CD4-positive, alpha-beta T cell treated with Interleukin-4 for 1 hour (primary cell): ENCODE measurements at regions not wholly inside any gene's neighbourhood (a gene's known extent, or its start where the extent isn't known, plus 50 kb on each side); places are given as distances from the start of the nearest gene placed in this dataset.
"Not testable (repeated sequence)": the region's sequence is repeated elsewhere in the genome, so short reads cannot be mapped to it uniquely, and the experiment has no call there.

Experiments used
- DNase-seq, 2 donors: peaks; one replicate each; pipeline ENCODE4 v3.0.0-alpha.2; 2020 to 2022

DNA sequence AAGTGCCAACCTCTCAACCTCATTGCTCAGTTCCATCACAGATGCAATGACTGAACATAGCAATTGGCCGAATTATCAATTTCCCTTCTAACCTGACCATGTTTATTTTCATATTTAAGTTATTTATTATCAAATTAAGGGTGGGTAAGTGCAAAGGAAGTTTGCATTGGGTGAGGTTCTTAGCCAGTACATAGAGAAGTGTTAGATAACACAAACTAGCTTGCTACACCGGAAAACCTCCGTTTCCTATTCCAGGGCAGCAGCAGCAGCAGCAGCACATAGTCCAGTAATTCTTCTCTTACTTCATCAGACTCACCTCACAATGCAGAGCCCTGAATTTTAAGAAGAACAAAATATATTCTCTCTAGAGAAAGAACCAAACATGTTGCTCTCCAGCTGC, 200.5 kb upstream of the OR4E1 start:
- DNase-seq: peak; percentile 14 to 44

DNA sequence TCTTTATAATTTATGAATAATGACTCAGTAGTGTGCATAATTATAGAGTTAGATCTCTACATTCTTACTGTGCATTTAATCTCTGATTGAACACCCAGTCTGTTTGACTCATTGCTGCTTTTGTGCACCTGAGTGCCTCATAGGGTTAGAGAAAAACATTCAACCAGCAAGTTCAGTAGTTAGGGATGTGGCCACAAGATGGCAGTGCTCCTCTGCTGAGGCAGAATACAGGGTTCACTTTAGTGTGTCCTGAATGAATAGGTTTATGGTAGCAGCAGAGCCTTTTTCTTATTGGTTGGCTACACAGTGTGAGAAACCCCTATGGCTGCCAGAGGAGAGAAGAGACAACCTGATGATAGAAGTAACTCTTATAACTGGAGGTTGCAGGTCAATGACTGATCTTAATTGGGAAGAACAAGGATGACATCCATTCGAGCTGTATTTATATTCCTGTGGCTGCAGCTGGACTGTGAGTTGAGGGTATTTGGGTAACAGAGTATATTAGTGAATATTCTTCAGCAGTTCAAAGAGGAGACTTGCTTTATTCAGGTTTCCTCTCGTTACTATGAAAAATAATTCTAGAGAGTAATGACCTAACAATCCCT, 194.9 kb upstream of the OR4E1 start:
- DNase-seq: peak; percentile 74 to 82

DNA sequence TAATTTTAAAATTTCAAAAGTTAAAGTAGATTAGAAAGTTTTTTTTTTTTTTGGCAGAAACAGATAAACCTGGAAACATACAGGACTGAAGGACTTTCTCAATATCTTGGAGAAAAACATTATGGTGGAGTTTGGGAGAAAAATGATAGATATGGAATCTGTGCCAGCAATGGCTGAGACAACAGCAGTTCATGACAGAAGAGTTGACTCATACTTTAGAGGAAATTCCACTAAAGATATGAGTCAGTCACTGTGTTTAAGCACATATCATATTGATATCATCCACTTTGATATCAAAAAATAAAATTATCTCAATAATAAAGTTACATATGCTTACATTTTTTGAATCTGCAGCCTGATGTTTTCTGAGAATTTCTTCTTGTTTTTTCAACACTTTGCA, 193.9 kb upstream of the OR4E1 start:
- DNase-seq: no peak

DNA sequence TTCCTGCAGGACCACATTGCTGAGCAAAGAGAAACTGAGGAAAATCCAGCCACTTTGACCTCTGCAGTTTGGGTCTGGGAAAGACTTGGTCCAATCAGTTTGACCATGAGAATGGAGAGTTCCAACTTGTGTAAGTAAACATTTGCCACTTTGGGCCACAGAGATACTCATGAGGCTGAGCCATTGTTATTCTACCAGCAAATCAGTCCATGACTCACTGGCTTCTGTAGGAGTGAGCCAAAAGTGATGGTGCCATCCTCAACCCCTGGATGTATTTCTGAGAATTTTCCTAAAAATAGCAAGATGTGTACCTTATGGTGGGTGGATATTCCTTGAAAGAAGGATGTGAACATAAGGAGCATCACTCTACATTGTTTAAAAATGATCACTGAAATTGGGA, 192.9 kb upstream of the OR4E1 start:
- DNase-seq: no peak

DNA sequence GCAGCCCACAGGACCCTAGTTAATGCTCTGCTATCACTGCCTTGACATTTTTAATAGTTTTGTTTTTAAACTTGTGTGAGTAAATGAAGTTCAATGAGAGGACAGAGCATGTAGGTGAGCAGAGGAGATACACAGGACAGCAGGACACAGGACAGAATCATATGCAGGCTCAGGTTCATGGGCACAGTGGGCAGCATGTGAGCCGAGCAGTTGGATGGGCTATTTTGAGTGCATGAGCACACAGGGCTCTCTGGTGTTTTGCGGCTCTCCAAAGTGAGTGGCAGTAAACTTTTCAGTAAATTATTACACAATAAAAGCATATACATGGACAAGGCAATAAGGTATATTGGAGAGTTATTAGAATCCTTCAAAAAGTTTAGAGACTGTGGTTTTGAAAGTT, 189.7 kb upstream of the OR4E1 start:
- no peak for DNase-seq

DNA sequence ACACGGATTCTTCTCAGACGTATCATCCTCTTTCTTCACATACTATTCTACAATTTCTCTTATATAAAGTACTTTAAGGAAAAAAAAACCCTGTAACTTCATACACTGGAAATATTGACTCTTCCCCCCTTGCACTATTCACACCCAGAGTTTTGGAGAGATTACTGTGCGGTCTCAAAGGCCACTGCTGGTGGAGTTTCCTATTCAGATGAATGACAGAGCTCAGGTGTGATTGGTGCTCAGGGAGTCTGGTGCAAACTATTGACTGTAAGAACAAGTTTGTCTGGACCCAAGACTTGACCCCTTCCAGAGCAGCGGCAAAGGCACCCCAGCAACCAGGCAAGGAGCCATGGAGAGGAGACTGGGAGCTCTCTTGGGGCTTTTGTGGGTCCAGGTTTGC, 187.5 kb upstream of the OR4E1 start:
- DNase-seq: no peak

DNA sequence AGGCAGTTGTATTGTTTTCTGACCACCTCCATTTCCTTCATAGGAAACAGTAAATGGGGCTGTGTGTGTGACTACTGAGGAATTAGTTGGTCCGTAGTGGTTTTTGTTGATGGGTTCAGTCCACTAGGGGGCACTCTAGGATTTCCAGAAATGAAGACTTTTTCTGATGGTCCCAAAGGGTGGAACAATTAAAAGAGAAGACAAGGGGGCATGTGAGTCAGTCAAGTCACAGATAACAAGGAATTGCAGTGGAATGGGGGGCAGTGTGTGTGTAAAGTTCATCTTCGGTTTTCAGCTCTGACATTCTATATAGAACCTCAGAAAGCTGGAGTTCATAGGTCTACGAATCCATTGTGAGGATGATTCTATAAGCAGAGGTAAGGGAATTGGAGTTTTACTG, 186.6 kb upstream of the OR4E1 start:
- DNase-seq: peak; percentile 35 to 76

DNA sequence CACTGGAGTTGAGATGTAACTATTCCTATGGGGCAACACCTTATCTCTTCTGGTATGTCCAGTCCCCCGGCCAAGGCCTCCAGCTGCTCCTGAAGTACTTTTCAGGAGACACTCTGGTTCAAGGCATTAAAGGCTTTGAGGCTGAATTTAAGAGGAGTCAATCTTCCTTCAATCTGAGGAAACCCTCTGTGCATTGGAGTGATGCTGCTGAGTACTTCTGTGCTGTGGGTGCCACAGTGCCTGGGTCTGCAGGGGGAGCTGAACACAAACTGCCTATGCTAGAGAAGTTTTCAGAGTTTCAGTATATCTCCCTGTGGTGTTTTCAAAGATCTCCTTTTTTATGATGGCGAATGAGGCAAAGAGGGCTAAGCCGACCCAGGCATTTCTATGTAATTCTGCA, 179.2 kb upstream of the OR4E1 start:
- no peak for DNase-seq

DNA sequence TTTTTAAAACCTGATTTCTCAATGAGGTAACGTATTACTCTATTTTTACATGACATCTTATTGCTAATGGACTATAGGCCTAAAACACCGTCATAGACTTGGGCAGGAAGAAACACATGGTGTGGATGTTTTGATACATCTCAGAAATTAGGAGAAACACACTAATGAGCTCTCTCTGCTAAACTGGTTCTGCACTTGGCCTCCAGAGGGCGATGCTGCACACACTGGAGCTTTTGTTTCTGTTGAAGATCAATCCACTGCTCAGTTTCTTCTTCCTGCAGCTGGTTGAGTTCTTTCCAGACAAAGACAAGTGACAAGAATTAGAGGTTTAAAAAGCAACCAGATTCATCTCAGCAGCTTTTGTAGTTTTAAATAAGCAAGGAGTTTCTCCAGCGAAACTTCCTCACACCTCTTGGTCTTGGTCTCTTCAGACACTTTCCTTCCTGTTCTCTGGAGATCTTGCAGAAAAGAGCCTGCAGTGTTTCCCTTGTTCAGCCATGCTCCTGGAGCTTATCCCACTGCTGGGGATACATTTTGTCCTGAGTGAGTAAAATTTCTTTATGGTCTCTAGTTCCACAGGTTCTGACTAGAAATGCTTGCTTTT, 178.5 kb upstream of the OR4E1 start:
- DNase-seq: peak; percentile 65 to 76

DNA sequence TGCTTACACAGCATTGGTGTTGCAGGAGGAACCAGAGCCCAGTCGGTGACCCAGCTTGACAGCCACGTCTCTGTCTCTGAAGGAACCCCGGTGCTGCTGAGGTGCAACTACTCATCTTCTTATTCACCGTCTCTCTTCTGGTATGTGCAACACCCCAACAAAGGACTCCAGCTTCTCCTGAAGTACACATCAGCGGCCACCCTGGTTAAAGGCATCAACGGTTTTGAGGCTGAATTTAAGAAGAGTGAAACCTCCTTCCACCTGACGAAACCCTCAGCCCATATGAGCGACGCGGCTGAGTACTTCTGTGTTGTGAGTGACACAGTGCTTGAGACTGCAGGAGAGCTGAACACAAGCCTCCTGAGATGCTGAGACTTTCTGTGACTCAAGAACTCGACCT, 173.3 kb upstream of the OR4E1 start:
- peak; percentile 21 to 40 for DNase-seq

DNA sequence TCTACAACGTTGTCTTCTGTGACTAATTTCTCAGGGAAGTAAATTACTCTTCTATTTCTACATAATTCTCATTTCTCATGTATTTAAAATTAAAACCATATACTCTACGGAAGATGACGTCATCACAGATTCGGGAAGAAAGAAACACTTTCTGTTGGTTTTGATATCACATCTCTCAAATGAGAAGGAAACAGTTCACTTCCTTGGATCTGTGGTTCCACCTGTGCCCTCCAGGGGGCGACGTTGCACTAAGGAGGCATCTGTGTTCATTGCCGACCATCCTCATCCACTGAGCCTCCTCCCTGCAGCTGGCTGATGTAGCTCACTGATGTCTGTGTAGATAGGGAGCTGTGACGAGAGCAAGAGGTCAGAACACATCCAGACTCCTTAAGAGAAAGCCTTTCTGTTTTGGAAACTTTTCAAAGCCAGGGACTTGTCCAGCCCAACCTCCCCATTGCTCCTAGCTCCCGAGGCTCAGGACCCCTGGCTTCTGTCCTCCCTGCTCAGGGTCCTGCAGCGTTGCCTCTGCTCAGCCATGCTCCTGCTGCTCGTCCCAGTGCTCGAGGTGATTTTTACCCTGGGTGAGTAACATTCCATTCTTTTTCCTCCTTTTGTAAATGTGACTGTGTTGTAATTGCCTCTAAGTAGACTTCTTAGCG, 172.7 kb upstream of the OR4E1 start:
- peak; percentile 70 to 80 for DNase-seq

DNA sequence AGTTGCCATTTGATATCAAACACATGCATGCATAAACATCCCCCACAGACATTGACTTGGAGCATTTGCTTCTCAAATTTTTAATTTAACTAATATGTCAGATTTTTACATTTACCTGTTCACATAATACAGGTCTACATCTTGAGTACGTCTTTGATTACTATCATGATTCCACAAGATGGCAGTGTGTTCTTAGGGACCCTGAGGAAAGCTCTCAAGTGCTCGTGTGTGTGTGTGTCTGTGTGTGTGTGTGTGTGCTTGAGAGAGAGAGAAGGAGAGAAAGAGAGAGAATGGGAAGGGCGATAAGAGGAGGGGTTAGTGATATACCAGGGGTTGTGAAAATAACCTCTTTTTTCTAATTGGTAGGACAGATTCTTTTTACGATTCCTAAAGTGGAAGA, 167.1 kb upstream of the OR4E1 start:
- peak in 1 of 2 donors; percentile 61 for DNase-seq

DNA sequence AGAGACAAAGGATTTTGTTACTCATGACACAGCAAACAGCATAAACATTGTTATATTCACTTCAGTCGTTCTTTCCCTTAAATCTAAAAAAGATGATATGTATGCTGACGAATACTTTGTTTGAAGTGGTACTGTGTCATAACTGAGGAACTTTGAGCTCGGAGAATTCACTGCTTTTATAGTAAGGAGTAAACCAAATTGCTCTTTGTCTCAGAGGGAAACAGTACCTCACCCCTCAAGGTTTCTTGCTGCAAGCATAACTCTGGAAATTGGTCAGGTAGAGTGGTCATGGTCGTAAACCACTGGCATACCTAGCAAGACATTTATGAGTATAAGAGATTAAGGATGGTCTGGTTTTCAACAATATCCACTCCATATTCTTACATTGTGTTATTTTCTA, 160.2 kb upstream of the OR4E1 start:
- no peak for DNase-seq

DNA sequence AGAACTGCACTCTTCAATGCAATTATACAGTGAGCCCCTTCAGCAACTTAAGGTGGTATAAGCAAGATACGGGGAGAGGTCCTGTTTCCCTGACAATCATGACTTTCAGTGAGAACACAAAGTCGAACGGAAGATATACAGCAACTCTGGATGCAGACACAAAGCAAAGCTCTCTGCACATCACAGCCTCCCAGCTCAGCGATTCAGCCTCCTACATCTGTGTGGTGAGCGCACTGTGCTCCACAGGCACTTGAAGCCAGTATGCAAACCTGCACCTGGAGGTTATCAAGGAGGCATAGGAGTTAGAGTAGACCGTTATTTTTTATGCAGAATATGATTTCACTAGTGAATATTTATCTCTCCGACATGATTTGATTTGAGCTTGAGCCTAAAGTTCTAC, 152.2 kb upstream of the OR4E1 start:
- no peak for DNase-seq

DNA sequence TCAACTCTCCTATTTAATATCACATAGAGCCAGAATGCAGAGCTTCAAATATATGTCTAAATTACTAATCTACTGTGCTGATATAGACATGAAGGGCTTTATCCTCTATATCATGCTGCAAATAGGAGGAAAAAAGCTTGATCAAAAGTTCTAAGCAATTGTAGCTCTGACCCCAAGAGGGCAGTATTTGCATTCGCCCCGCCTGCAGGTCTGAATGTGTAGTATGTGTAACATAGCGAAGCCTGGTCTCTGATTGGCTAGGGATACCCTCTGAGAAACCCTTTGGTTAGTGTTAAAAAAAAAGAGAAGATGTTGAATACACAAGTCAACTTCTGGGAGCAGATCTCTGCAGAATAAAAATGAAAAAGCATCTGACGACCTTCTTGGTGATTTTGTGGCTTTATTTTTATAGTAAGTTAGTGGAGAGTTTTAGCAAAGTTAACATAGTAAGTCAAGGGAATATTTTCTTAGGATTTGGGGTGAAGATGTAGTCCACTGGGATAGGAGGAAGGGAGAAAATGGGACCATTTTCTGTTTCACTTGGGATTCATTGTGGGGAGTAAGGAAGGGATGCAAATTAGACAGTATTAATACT, 151.6 kb upstream of the OR4E1 start:
- DNase-seq: peak; percentile 45 to 68

DNA sequence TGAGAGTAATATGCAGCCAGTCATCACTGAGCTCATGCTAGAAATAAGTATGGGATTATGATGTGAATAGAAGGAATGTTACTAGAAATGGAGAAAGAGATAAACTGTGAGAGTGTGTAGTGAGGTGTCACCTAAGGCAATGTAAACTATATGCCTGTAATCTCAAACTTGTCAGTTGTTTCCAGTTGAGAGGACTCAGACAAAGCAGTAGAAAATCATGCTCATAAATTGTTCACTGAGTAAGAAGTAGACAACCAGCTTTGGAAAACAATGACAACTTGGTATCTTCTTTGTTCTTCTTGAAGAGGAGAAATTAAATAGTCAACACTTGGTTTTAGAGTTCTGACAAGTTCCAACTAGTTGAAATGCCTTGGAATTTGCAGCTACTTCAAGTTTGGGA, 148.5 kb upstream of the OR4E1 start:
- DNase-seq: no peak

DNA sequence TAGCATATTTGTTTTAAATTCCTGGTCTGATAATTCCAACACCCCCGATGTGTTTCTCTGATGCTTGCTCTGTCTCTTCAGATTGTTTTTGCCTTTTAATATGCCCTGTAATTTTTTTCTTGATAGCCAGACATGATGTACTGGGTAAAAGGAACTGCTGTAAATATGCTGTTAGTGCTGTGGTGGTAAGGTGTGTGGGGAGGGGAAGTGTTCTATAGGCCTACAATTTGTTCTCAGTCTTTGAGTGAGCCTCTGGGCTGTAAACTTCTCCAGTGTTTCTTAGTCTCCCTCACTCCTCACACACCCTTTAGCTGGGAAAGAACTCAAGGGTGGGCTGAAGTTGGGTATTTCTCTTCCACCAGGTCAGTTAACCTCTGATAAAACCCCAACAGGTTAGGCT, 147.0 kb upstream of the OR4E1 start:
- DNase-seq: no peak

DNA sequence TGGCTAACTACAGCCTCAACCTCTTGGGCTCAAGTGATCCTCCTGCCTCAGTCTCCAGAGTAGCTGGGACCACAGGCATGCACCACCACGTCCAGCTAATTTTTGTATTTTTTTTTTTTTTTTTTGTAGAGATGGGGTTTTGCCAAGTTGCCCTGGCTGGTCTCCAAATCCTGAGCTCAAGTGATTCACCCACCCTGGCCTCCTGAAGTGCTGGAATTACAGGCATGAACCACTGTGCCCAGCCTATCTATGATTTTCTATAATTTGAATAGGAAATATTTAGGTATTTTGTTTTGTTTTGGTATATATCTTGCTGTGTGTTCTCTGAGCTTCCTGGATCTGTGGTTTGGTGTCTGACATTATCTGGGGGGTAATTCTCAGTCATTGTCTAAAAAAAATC, 146.3 kb upstream of the OR4E1 start:
- DNase-seq: not testable (repeated sequence)

DNA sequence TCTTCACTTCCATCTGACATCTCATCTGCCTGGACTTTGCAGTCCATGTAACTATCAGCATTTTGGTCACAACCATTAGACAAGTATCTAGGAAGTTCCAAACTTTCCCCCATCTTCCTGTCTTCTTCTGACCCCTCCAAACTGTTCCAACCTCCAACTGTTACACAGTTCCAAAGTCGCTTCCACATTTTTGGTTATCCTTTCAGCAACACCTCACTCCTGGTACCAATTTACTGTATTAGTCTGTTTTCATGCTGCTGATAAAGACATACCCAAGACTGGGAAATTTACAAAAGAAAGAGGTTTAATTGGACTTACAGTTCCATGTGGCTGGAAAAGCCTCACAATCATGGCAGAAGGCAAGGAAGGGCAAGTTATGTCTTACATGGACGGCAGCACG, 143.4 kb upstream of the OR4E1 start:
- not testable (repeated sequence) for DNase-seq

DNA sequence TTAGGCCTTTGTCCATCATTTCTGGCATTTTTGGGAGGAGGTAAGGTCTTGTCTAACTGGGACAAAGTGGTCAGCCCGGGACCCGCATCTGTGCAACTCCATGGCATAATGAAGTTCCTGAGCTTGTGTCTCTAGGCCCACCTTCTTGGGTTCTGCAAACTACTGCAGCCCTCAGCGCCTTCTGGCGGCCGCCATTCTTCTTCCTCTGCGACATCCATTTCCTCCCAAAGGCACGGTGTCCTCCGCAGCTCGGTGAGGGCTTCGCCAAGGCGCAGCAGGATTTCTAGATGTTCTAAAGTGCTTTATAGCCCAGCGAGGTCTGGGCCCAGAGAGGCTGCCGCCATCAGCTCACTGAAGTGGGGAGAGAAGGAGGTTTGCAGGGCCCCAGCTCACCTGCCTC, 134.4 kb upstream of the OR4E1 start:
- DNase-seq: no peak

DNA sequence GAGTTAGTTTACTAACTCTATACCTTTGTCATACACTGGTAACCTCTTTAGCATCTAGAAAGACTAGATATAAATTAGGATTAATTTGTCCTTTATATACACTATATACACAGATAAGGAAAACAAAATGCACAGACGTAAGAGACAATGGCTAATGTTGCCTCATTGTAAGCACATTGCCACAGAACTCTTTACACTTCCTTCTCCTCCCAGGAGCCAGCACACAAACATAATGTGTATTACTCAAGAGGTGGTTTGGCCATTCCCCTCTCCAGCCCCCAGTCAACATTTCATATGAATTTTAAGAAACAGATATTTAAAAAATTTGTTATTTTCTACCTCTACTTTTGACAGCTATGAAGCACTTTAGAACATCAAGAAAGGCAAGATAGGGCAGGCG, 131.4 kb upstream of the OR4E1 start:
- DNase-seq: no peak

DNA sequence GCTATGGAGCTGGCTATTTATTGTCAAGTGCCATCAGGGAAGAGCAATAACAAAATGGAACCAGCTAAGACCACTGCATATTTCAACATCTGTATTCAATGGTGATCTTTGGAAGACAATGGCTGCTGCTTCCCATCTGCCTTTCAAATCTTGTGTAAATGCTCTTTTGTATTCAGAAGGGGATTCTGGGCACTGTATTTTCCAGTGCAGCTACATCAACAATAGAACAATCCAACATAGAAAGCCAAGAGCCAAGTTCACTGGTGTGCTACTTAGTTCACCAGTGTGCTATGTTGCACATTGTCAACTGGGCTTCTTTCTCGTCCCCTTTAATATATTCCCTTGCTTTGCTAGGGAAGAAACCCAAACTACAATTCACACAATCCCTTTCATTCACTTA, 128.8 kb upstream of the OR4E1 start:
- DNase-seq: no peak

DNA sequence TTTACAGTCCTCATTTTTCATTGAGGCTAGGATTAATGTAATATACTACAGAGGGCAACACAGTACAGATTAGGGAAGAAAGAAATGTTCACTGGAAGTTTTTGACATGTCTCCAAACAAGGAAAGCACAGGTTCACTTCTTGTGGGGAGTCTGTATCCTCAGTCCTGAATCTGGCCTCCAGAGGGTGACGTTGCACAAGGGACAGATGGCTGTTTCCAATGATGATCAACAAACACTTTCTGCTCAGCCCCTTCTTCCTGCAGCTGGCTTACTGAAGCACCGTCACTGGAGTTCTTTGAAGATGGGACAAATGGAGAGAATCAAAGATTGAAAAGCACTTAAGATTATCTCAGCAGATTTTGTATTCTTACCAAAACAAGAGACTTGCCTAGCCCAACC, 123.3 kb upstream of the OR4E1 start:
- DNase-seq: peak in 1 of 2 donors; percentile 24

DNA sequence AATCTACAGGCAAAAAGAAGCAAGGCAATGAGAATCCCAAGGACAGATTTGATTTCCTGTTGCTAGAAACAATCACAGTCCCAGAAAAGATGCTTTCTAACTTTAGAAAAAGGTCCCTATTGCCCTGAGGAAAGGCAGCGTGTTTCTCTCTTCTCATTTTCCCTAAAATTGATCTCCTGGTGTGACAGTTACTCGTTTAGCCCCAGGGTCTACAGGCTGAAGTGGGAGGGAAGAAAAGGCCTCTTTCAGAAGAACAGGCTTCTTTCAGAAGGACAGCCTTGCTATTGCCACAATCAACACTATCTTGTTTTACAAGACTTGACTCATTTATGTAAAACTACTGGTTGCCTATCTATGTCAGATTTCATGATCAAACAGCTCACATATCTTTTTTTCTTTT, 121.8 kb upstream of the OR4E1 start:
- no peak for DNase-seq
